ENCODE measurements at regions not wholly inside any gene's neighbourhood (a gene's known extent, or its start where the extent isn't known, plus 50 kb on each side); places are given as distances from the start of the nearest gene placed in this dataset.

DNA sequence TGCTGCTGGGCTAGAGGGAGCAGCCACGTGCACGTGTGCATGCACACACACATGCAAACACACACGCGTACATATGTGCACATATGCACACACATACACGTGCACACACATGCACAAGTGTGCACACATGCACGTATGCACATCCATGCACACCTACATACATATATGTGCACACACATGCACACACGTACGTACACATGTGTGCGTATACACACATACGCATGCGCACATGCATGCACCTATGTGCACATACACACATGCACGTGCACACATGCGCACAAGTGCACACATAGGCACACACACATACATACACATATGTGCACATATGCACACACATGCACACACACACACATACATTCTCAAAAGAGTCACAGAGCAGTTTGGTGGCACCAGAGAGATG lies 85.9 kb upstream of the SLC25A33 start:
- Histone ChIP-seq H3K36me3 (ENCODE audit: control insufficient read depth, insufficient read depth, low read length) (no peaks in the 10 kb centered on the region), H3K4me3 (ENCODE audit: low read depth in 2 of 2, low read length in 2 of 2) (no peak overlapping the region), H3K27ac (ENCODE audit: low read length) (peak overlapping the region; percentile 76; the same call in 1 of the 2 replicates), H3K27me3 (ENCODE audit: control insufficient read depth, insufficient read depth, low read length) (no peaks in the 10 kb centered on the region), H3K9me3 (ENCODE audit: control insufficient read depth, insufficient read depth, low read depth, low read length) (no peaks in the 10 kb centered on the region), H3K4me1 (ENCODE audit: control insufficient read depth, insufficient read depth, low read length) (peaks cover 24% of the 10 kb centered on the region)
- DNase-seq (ENCODE audit: low read depth, low spot score) (no peak), ATAC-seq (no peak)
- in situ Hi-C loops (cut with HindIII; ENCODE audit: low pct_unique_long_range_greater_than_20kb, low sequenced_read_pairs) (no loop called here), intact Hi-C loops (cut with micrococcal nuclease; ENCODE audit: unreplicated experiment) (loop anchor here (10.0 kb wide), 1 partner anchor 79 kb away; no protein-coding TSS in a partner anchor)
- TF ChIP-seq, protein P1, sequence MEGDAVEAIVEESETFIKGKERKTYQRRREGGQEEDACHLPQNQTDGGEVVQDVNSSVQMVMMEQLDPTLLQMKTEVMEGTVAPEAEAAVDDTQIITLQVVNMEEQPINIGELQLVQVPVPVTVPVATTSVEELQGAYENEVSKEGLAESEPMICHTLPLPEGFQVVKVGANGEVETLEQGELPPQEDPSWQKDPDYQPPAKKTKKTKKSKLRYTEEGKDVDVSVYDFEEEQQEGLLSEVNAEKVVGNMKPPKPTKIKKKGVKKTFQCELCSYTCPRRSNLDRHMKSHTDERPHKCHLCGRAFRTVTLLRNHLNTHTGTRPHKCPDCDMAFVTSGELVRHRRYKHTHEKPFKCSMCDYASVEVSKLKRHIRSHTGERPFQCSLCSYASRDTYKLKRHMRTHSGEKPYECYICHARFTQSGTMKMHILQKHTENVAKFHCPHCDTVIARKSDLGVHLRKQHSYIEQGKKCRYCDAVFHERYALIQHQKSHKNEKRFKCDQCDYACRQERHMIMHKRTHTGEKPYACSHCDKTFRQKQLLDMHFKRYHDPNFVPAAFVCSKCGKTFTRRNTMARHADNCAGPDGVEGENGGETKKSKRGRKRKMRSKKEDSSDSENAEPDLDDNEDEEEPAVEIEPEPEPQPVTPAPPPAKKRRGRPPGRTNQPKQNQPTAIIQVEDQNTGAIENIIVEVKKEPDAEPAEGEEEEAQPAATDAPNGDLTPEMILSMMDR (IDR thresholded peaks at IDR 0.05), result no peak
- no peak for TF ChIP-seq POLR2AphosphoS5 (IDR thresholded peaks at IDR 0.05; ENCODE audit: low read depth, low read length)
- TF ChIP-seq TCF7L2 (IDR thresholded peaks at IDR 0.05; ENCODE audit: low read depth, low read length), result no peak
- no peak for TF ChIP-seq SIN3A (IDR thresholded peaks at IDR 0.05; ENCODE audit: borderline replicate concordance, insufficient read depth, low read depth, low read length)
- TF ChIP-seq, protein P2, sequence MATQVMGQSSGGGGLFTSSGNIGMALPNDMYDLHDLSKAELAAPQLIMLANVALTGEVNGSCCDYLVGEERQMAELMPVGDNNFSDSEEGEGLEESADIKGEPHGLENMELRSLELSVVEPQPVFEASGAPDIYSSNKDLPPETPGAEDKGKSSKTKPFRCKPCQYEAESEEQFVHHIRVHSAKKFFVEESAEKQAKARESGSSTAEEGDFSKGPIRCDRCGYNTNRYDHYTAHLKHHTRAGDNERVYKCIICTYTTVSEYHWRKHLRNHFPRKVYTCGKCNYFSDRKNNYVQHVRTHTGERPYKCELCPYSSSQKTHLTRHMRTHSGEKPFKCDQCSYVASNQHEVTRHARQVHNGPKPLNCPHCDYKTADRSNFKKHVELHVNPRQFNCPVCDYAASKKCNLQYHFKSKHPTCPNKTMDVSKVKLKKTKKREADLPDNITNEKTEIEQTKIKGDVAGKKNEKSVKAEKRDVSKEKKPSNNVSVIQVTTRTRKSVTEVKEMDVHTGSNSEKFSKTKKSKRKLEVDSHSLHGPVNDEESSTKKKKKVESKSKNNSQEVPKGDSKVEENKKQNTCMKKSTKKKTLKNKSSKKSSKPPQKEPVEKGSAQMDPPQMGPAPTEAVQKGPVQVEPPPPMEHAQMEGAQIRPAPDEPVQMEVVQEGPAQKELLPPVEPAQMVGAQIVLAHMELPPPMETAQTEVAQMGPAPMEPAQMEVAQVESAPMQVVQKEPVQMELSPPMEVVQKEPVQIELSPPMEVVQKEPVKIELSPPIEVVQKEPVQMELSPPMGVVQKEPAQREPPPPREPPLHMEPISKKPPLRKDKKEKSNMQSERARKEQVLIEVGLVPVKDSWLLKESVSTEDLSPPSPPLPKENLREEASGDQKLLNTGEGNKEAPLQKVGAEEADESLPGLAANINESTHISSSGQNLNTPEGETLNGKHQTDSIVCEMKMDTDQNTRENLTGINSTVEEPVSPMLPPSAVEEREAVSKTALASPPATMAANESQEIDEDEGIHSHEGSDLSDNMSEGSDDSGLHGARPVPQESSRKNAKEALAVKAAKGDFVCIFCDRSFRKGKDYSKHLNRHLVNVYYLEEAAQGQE (IDR thresholded peaks at IDR 0.05; ENCODE audit: insufficient read depth in 1 of 2, low read depth in 2 of 2, low read length in 1 of 2), result no peak
- ChIA-PET CTCF (no interaction called here), POLR2A (no interaction called here)
- no TSS peak for BruUV-seq (replicated peaks)

DNA sequence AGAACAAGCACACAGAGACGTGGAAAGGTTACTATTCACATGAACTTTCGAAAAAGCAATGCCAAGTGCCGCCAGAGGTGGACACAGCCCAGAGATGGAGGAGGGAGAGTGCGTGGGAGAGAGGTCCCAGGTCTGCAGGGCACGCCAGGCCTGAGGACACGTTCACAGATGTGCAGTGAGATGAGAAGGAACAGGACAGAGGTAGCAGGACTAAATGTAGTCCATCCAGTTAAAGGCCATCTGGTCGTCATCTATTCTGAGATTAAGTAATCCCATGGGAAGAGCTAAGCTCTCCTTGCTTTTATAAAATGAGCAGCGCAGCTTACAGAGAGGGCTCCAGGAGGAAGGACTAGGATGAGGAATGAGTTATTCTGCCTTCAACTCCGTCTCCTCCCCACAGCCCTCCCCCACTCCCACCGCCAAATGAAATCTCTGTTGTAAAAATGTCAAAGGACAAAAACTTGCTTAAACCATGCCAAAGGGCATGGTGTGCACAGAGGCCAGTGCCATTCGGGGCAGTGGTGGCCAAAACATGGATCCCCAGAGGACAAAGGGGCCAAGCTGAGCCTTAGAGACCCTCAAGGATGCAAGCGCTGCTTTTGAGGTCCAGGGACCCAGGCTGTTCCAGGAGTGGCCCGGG lies 85.4 kb upstream of the SLC25A33 start:
- intact Hi-C loops (cut with micrococcal nuclease; ENCODE audit: unreplicated experiment), result loop anchor here (10.0 kb wide), 1 partner anchor 79 kb away; no protein-coding TSS in a partner anchor
- BruUV-seq (replicated peaks), result no TSS peak
- ATAC-seq, result no peak

More for the DNA sequence above, 85.4 kb upstream of the SLC25A33 start:
- H3K27ac ChIP-seq (ENCODE audit: low read length), result peak overlapping the region; percentile 39; the same call in 1 of the 2 replicates
- no peak overlapping the region for H3K4me3 ChIP-seq (ENCODE audit: low read depth in 2 of 2, low read length in 2 of 2)
- TF ChIP-seq, protein P2 (IDR thresholded peaks at IDR 0.05; ENCODE audit: insufficient read depth in 1 of 2, low read depth in 2 of 2, low read length in 1 of 2), result no peak
- TF ChIP-seq POLR2AphosphoS5 (IDR thresholded peaks at IDR 0.05; ENCODE audit: low read depth, low read length), result no peak
- no peak for TF ChIP-seq TCF7L2 (IDR thresholded peaks at IDR 0.05; ENCODE audit: low read depth, low read length)
- no peak for TF ChIP-seq SIN3A (IDR thresholded peaks at IDR 0.05; ENCODE audit: borderline replicate concordance, insufficient read depth, low read depth, low read length)
- TF ChIP-seq, protein P1 (IDR thresholded peaks at IDR 0.05), result no peak
- ChIA-PET CTCF (no interaction called here), POLR2A (no interaction called here)
- H3K4me1 ChIP-seq (ENCODE audit: control insufficient read depth, insufficient read depth, low read length), result peaks cover 18% of the 10 kb centered on the region
- in situ Hi-C loops (cut with HindIII; ENCODE audit: low pct_unique_long_range_greater_than_20kb, low sequenced_read_pairs), result no loop called here
- H3K9me3 ChIP-seq (ENCODE audit: control insufficient read depth, insufficient read depth, low read depth, low read length), result no peaks in the 10 kb centered on the region
- H3K27me3 ChIP-seq (ENCODE audit: control insufficient read depth, insufficient read depth, low read length), result no peaks in the 10 kb centered on the region
- no peak for DNase-seq (ENCODE audit: low read depth, low spot score)
- no peaks in the 10 kb centered on the region for H3K36me3 ChIP-seq (ENCODE audit: control insufficient read depth, insufficient read depth, low read length)
